Mononuclear cell (primary cell): ENCODE measurements at regions not wholly inside any gene's neighbourhood (a gene's known extent, or its start where the extent isn't known, plus 50 kb on each side); places are given as distances from the start of the nearest gene placed in this dataset.

Experiments used
- H3K27me3 ChIP-seq: 2 replicates; pipeline ENCODE4 v1.6.0; 2011; ENCODE audit warnings: low read length, control low read depth; ENCODE audit not compliant: insufficient read depth
- H3K4me1 ChIP-seq: 2 replicates; pipeline ENCODE4 v1.5.1; 2011; ENCODE audit warnings: mild to moderate bottlenecking, low read length, control low read depth; ENCODE audit not compliant: insufficient read depth
- H3K4me3 ChIP-seq: 2 replicates; pipeline ENCODE4 v1.5.1; 2011; ENCODE audit warnings: mild to moderate bottlenecking, low read length, moderate library complexity
- H3K9me3 ChIP-seq: 2 replicates; pipeline ENCODE4 v1.5.1; 2011; ENCODE audit warnings: low read depth, mild to moderate bottlenecking, control low read depth, low read length

- Histone ChIP-seq H3K27me3 (peaks cover 3% of the 10 kb centered on the region), H3K4me1 (peaks cover 19% of the 10 kb centered on the region), H3K4me3 (no peak overlapping the region), H3K9me3 (no peaks in the 10 kb centered on the region)
Observed at GRCh38 chr7:109094-109493, 83.3 kb upstream of the FAM20C start.

- Histone ChIP-seq H3K4me3 (no peak overlapping the region), H3K9me3 (no peaks in the 10 kb centered on the region), H3K27me3 (peaks cover 3% of the 10 kb centered on the region), H3K4me1 (peaks cover 28% of the 10 kb centered on the region)
Observed at GRCh38 chr7:109898-110556, 82.3 kb upstream of the FAM20C start.

- H3K9me3 ChIP-seq, result no peaks in the 10 kb centered on the region
- no peak overlapping the region for H3K4me3 ChIP-seq
- H3K4me1 ChIP-seq, result peaks cover 35% of the 10 kb centered on the region
- H3K27me3 ChIP-seq, result peaks cover 3% of the 10 kb centered on the region
Observed at GRCh38 chr7:110557-111232, 81.7 kb upstream of the FAM20C start.

- H3K27me3 ChIP-seq, result peaks cover 3% of the 10 kb centered on the region
- H3K4me3 ChIP-seq, result no peak overlapping the region
- peaks cover 44% of the 10 kb centered on the region for H3K4me1 ChIP-seq
- no peaks in the 10 kb centered on the region for H3K9me3 ChIP-seq
Observed at GRCh38 chr7:111591-111990, 80.8 kb upstream of the FAM20C start.

- H3K4me3 ChIP-seq, result no peak overlapping the region
- peaks cover 47% of the 10 kb centered on the region for H3K4me1 ChIP-seq
- H3K27me3 ChIP-seq, result peaks cover 3% of the 10 kb centered on the region
- no peaks in the 10 kb centered on the region for H3K9me3 ChIP-seq
Observed at GRCh38 chr7:112881-113280, 79.5 kb upstream of the FAM20C start.

GRCh38 chr7:115274-115911 is 77.0 kb upstream of the FAM20C start:
- peaks cover 72% of the 10 kb centered on the region for H3K4me1 ChIP-seq
- H3K27me3 ChIP-seq, result peaks cover 3% of the 10 kb centered on the region
- no peaks in the 10 kb centered on the region for H3K9me3 ChIP-seq
- no peak overlapping the region for H3K4me3 ChIP-seq

GRCh38 chr7:116188-116981 is 76.0 kb upstream of the FAM20C start:
- no peaks in the 10 kb centered on the region for H3K9me3 ChIP-seq
- no peak overlapping the region for H3K4me3 ChIP-seq
- peaks cover 3% of the 10 kb centered on the region for H3K27me3 ChIP-seq
- peaks cover 79% of the 10 kb centered on the region for H3K4me1 ChIP-seq

- H3K4me3 ChIP-seq, result no peak overlapping the region
- peaks cover 71% of the 10 kb centered on the region for H3K4me1 ChIP-seq
- H3K9me3 ChIP-seq, result no peaks in the 10 kb centered on the region
Observed at GRCh38 chr7:117836-118614, 74.3 kb upstream of the FAM20C start.

GRCh38 chr7:118615-119391 is 73.6 kb upstream of the FAM20C start:
- no peaks in the 10 kb centered on the region for H3K27me3 ChIP-seq
- no peak overlapping the region for H3K4me3 ChIP-seq
- H3K4me1 ChIP-seq, result peaks cover 63% of the 10 kb centered on the region
- no peaks in the 10 kb centered on the region for H3K9me3 ChIP-seq

More at GRCh38 chr7:117836-118614, 74.3 kb upstream of the FAM20C start:
- H3K27me3 ChIP-seq, result no peaks in the 10 kb centered on the region

GRCh38 chr7:119392-120163 is 72.8 kb upstream of the FAM20C start:
- Histone ChIP-seq H3K27me3 (no peaks in the 10 kb centered on the region), H3K4me1 (peaks cover 55% of the 10 kb centered on the region), H3K9me3 (no peaks in the 10 kb centered on the region), H3K4me3 (no peak overlapping the region)

GRCh38 chr7:120164-120991 is 72.0 kb upstream of the FAM20C start:
- peaks cover 47% of the 10 kb centered on the region for H3K4me1 ChIP-seq
- no peak overlapping the region for H3K4me3 ChIP-seq
- no peaks in the 10 kb centered on the region for H3K9me3 ChIP-seq
- H3K27me3 ChIP-seq, result no peaks in the 10 kb centered on the region

- Histone ChIP-seq H3K27me3 (no peaks in the 10 kb centered on the region), H3K4me1 (peaks cover 39% of the 10 kb centered on the region), H3K4me3 (no peak overlapping the region), H3K9me3 (no peaks in the 10 kb centered on the region)
Observed at GRCh38 chr7:121002-121785, 71.2 kb upstream of the FAM20C start.
